ENCODE measurements at regions not wholly inside any gene's neighbourhood (a gene's known extent, or its start where the extent isn't known, plus 50 kb on each side); places are given as distances from the start of the nearest gene placed in this dataset.

- Histone ChIP-seq H3K4me3 (ENCODE audit: insufficient read length, low read depth) (no peak overlapping the region), H3K27me3 (ENCODE audit: insufficient read depth, insufficient read length) (no peaks in the 10 kb centered on the region), H3K36me3 (ENCODE audit: insufficient read depth, insufficient read length, low read length) (no peaks in the 10 kb centered on the region), H3K4me1 (ENCODE audit: insufficient read depth, insufficient read length) (no peaks in the 10 kb centered on the region), H3K9me3 (ENCODE audit: insufficient read depth, low read length) (no peaks in the 10 kb centered on the region), H3K9ac (ENCODE audit: insufficient read length, low read depth) (no peak overlapping the region)
- TF ChIP-seq ZNF274 (IDR thresholded peaks at IDR 0.05; ENCODE audit: low read depth, low read length) (no peak), SUZ12 (IDR thresholded peaks at IDR 0.05; ENCODE audit: extremely low read depth, insufficient read depth, insufficient read length) (no peak), YY1 (IDR thresholded peaks at IDR 0.05; ENCODE audit: insufficient read depth, insufficient read length) (no peak)
- no peak for DNase-seq (ENCODE audit: low read depth, low spot score)
These were observed 894.1 kb upstream of the MIR17HG start for GRCh38 chr13:90453342-90453741.

- Histone ChIP-seq H3K4me1 (ENCODE audit: insufficient read depth, insufficient read length) (no peaks in the 10 kb centered on the region), H3K4me3 (ENCODE audit: insufficient read length, low read depth) (no peak overlapping the region), H3K9me3 (ENCODE audit: insufficient read depth, low read length) (no peaks in the 10 kb centered on the region), H3K27me3 (ENCODE audit: insufficient read depth, insufficient read length) (no peaks in the 10 kb centered on the region), H3K9ac (ENCODE audit: insufficient read length, low read depth) (no peak overlapping the region), H3K36me3 (ENCODE audit: insufficient read depth, insufficient read length, low read length) (no peaks in the 10 kb centered on the region)
- TF ChIP-seq ZNF274 (IDR thresholded peaks at IDR 0.05; ENCODE audit: low read depth, low read length) (no peak), YY1 (IDR thresholded peaks at IDR 0.05; ENCODE audit: insufficient read depth, insufficient read length) (no peak), SUZ12 (IDR thresholded peaks at IDR 0.05; ENCODE audit: extremely low read depth, insufficient read depth, insufficient read length) (no peak)
- no peak for DNase-seq (ENCODE audit: low read depth, low spot score)
These were observed 893.4 kb upstream of the MIR17HG start for GRCh38 chr13:90454002-90454636.

- no peak overlapping the region for H3K9ac ChIP-seq (ENCODE audit: insufficient read length, low read depth)
- H3K9me3 ChIP-seq (ENCODE audit: insufficient read depth, low read length), result no peaks in the 10 kb centered on the region
- H3K27me3 ChIP-seq (ENCODE audit: insufficient read depth, insufficient read length), result no peaks in the 10 kb centered on the region
- no peak for DNase-seq (ENCODE audit: low read depth, low spot score)
- no peaks in the 10 kb centered on the region for H3K36me3 ChIP-seq (ENCODE audit: insufficient read depth, insufficient read length, low read length)
- TF ChIP-seq ZNF274 (IDR thresholded peaks at IDR 0.05; ENCODE audit: low read depth, low read length), result no peak
- TF ChIP-seq YY1 (IDR thresholded peaks at IDR 0.05; ENCODE audit: insufficient read depth, insufficient read length), result no peak
- no peak for TF ChIP-seq SUZ12 (IDR thresholded peaks at IDR 0.05; ENCODE audit: extremely low read depth, insufficient read depth, insufficient read length)
- no peaks in the 10 kb centered on the region for H3K4me1 ChIP-seq (ENCODE audit: insufficient read depth, insufficient read length)
- H3K4me3 ChIP-seq (ENCODE audit: insufficient read length, low read depth), result no peak overlapping the region
These were observed 892.4 kb upstream of the MIR17HG start for GRCh38 chr13:90455067-90455466.

GRCh38 chr13:90455823-90456222 is 891.7 kb upstream of the MIR17HG start:
- TF ChIP-seq ZNF274 (IDR thresholded peaks at IDR 0.05; ENCODE audit: low read depth, low read length) (no peak), SUZ12 (IDR thresholded peaks at IDR 0.05; ENCODE audit: extremely low read depth, insufficient read depth, insufficient read length) (no peak)
- H3K4me3 ChIP-seq (ENCODE audit: insufficient read length, low read depth), result no peak overlapping the region
- DNase-seq (ENCODE audit: low read depth, low spot score), result no peak

GRCh38 chr13:90461398-90461797 is 886.1 kb upstream of the MIR17HG start:
- no peak overlapping the region for H3K4me3 ChIP-seq (ENCODE audit: insufficient read length, low read depth)
- H3K9ac ChIP-seq (ENCODE audit: insufficient read length, low read depth), result no peak overlapping the region
- H3K27me3 ChIP-seq (ENCODE audit: insufficient read depth, insufficient read length), result no peaks in the 10 kb centered on the region
- TF ChIP-seq SUZ12 (IDR thresholded peaks at IDR 0.05; ENCODE audit: extremely low read depth, insufficient read depth, insufficient read length) (no peak), ZNF274 (IDR thresholded peaks at IDR 0.05; ENCODE audit: low read depth, low read length) (no peak), YY1 (IDR thresholded peaks at IDR 0.05; ENCODE audit: insufficient read depth, insufficient read length) (no peak)
- H3K36me3 ChIP-seq (ENCODE audit: insufficient read depth, insufficient read length, low read length), result no peaks in the 10 kb centered on the region
- no peak for DNase-seq (ENCODE audit: low read depth, low spot score)
- no peaks in the 10 kb centered on the region for H3K4me1 ChIP-seq (ENCODE audit: insufficient read depth, insufficient read length)
- no peaks in the 10 kb centered on the region for H3K9me3 ChIP-seq (ENCODE audit: insufficient read depth, low read length)

More at GRCh38 chr13:90455823-90456222, 891.7 kb upstream of the MIR17HG start:
- no peaks in the 10 kb centered on the region for H3K27me3 ChIP-seq (ENCODE audit: insufficient read depth, insufficient read length)
- H3K36me3 ChIP-seq (ENCODE audit: insufficient read depth, insufficient read length, low read length), result no peaks in the 10 kb centered on the region
- H3K9me3 ChIP-seq (ENCODE audit: insufficient read depth, low read length), result no peaks in the 10 kb centered on the region
- no peak overlapping the region for H3K9ac ChIP-seq (ENCODE audit: insufficient read length, low read depth)
- no peaks in the 10 kb centered on the region for H3K4me1 ChIP-seq (ENCODE audit: insufficient read depth, insufficient read length)

GRCh38 chr13:90477216-90477615 is 870.3 kb upstream of the MIR17HG start:
- no peak overlapping the region for H3K9ac ChIP-seq (ENCODE audit: insufficient read length, low read depth)
- H3K9me3 ChIP-seq (ENCODE audit: insufficient read depth, low read length), result no peaks in the 10 kb centered on the region
- H3K4me1 ChIP-seq (ENCODE audit: insufficient read depth, insufficient read length), result no peaks in the 10 kb centered on the region
- no peak for DNase-seq (ENCODE audit: low read depth, low spot score)
- no peaks in the 10 kb centered on the region for H3K27me3 ChIP-seq (ENCODE audit: insufficient read depth, insufficient read length)
- no peaks in the 10 kb centered on the region for H3K36me3 ChIP-seq (ENCODE audit: insufficient read depth, insufficient read length, low read length)
- no peak overlapping the region for H3K4me3 ChIP-seq (ENCODE audit: insufficient read length, low read depth)
- no peak for TF ChIP-seq SUZ12 (IDR thresholded peaks at IDR 0.05; ENCODE audit: extremely low read depth, insufficient read depth, insufficient read length)
- no peak for TF ChIP-seq YY1 (IDR thresholded peaks at IDR 0.05; ENCODE audit: insufficient read depth, insufficient read length)
- TF ChIP-seq ZNF274 (IDR thresholded peaks at IDR 0.05; ENCODE audit: low read depth, low read length), result no peak

GRCh38 chr13:90483906-90484305 is 863.6 kb upstream of the MIR17HG start:
- DNase-seq (ENCODE audit: low read depth, low spot score), result no peak
- Histone ChIP-seq H3K36me3 (ENCODE audit: insufficient read depth, insufficient read length, low read length) (no peaks in the 10 kb centered on the region), H3K4me3 (ENCODE audit: insufficient read length, low read depth) (no peak overlapping the region), H3K27me3 (ENCODE audit: insufficient read depth, insufficient read length) (no peaks in the 10 kb centered on the region), H3K4me1 (ENCODE audit: insufficient read depth, insufficient read length) (no peaks in the 10 kb centered on the region), H3K9me3 (ENCODE audit: insufficient read depth, low read length) (no peaks in the 10 kb centered on the region), H3K9ac (ENCODE audit: insufficient read length, low read depth) (no peak overlapping the region)
- no peak for TF ChIP-seq ZNF274 (IDR thresholded peaks at IDR 0.05; ENCODE audit: low read depth, low read length)
- no peak for TF ChIP-seq YY1 (IDR thresholded peaks at IDR 0.05; ENCODE audit: insufficient read depth, insufficient read length)
- TF ChIP-seq SUZ12 (IDR thresholded peaks at IDR 0.05; ENCODE audit: extremely low read depth, insufficient read depth, insufficient read length), result no peak
